OCI-LY7 (cell line): ENCODE measurements at regions not wholly inside any gene's neighbourhood (a gene's known extent, or its start where the extent isn't known, plus 50 kb on each side); places are given as distances from the start of the nearest gene placed in this dataset.

Experiments used
- BruUV-seq: library from RNA; stranded (reverse); fragments of 400-500 nt; replicated peaks from 2 replicates; lab custom pipeline; 2021; lab: Mats Ljungman, UMichigan
- CTCF ChIA-PET: fragments of 300-600 bp; sonication (Branson Sonifier 250); formaldehyde crosslinking; loops from one replicate; lab custom pipeline; 2022; ENCODE audit warnings: antibody characterized with exemption; ENCODE audit not compliant: unreplicated experiment; lab: Charles Lee
- POLR2A ChIA-PET: fragments of 300-600 bp; sonication (Branson Sonifier 250); formaldehyde crosslinking; loops from one replicate; lab custom pipeline; 2022; ENCODE audit warnings: antibody characterized with exemption; lab: Charles Lee
- DNase-seq: peaks from one replicate; pipeline ENCODE4 v3.0.0-alpha.2; 2015; ENCODE audit warnings: low spot score
- H2AFZ ChIP-seq: fragments of 200-600 bp; sonication (generic), shearing (Covaris generic); 2 replicates; pipeline ENCODE4 v1.6.1; 2014; ENCODE audit warnings: mild to moderate bottlenecking, antibody characterized with exemption, low read length, moderate library complexity
- H3K27ac ChIP-seq: fragments of 200-600 bp; sonication (generic); 2 replicates; pipeline ENCODE4 v1.5.1; 2014; ENCODE audit warnings: mixed run types, low read depth, mild to moderate bottlenecking, moderate library complexity, low read length, inconsistent platforms; ENCODE audit not compliant: poor library complexity, severe bottlenecking
- H3K36me3 ChIP-seq: fragments of 200-600 bp; sonication (generic); 2 replicates; pipeline ENCODE4 v1.6.1; 2014; ENCODE audit warnings: mild to moderate bottlenecking, antibody characterized with exemption, low read length, moderate library complexity, mixed read lengths; ENCODE audit not compliant: insufficient read depth
- H3K4me1 ChIP-seq: fragments of 200-600 bp; sonication (generic); 2 replicates; pipeline ENCODE4 v1.5.1; 2014; ENCODE audit warnings: mild to moderate bottlenecking, low read length; ENCODE audit not compliant: insufficient read depth, poor library complexity, severe bottlenecking
- H3K4me2 ChIP-seq: fragments of 200-600 bp; sonication (generic); 2 replicates; pipeline ENCODE4 v1.6.1; 2014; ENCODE audit warnings: mild to moderate bottlenecking, low read length
- H3K4me3 ChIP-seq: fragments of 200-600 bp; sonication (generic); 2 replicates; pipeline ENCODE4 v1.5.1; 2014; ENCODE audit warnings: mild to moderate bottlenecking, low read depth, low read length; ENCODE audit not compliant: poor library complexity, severe bottlenecking
- H3K79me2 ChIP-seq: fragments of 200-600 bp; sonication (generic); 2 replicates; pipeline ENCODE4 v1.6.1; 2016; ENCODE audit warnings: low read depth, mild to moderate bottlenecking, low read length, moderate library complexity, mixed read lengths; ENCODE audit not compliant: insufficient read depth
- H3K9me2 ChIP-seq: fragments of 200-600 bp; sonication (generic); 2 replicates; pipeline ENCODE4 v1.6.1; 2016; ENCODE audit warnings: mild to moderate bottlenecking, low read length, mixed read lengths; ENCODE audit not compliant: insufficient read depth
- H3K9me3 ChIP-seq: fragments of 200-600 bp; sonication (generic); 2 replicates; pipeline ENCODE4 v1.6.1; 2014; ENCODE audit warnings: mild to moderate bottlenecking, mixed run types, low read length, mixed read lengths
- H4K20me1 ChIP-seq: fragments of 200-600 bp; sonication (generic); 2 replicates; pipeline ENCODE4 v1.6.1; 2014; ENCODE audit warnings: mild to moderate bottlenecking, antibody characterized with exemption, low read length, moderate library complexity, mixed read lengths; ENCODE audit not compliant: insufficient read depth
- CTCF ChIP-seq: fragments of 200-600 bp; sonication (generic); conservative IDR thresholded peaks from 2 replicates; pipeline ENCODE4 v1.5.1; 2014; ENCODE audit warnings: mild to moderate bottlenecking, antibody characterized with exemption, low read length, moderate library complexity, mixed read lengths
- EZH2phosphoT487 ChIP-seq: fragments of 200-600 bp; sonication (generic); IDR thresholded peaks from 2 replicates; pipeline ENCODE4 v1.6.1; 2018; ENCODE audit warnings: low read depth, borderline replicate concordance, mild to moderate bottlenecking, mixed run types, antibody characterized with exemption, low read length, moderate library complexity, mixed read lengths
- intact Hi-C: fragments of 100-400 bp; cut with micrococcal nuclease; formaldehyde crosslinking; loops from one replicate; pipeline ENCODE4 v1.10.0; 2022; ENCODE audit not compliant: unreplicated experiment

DNA sequence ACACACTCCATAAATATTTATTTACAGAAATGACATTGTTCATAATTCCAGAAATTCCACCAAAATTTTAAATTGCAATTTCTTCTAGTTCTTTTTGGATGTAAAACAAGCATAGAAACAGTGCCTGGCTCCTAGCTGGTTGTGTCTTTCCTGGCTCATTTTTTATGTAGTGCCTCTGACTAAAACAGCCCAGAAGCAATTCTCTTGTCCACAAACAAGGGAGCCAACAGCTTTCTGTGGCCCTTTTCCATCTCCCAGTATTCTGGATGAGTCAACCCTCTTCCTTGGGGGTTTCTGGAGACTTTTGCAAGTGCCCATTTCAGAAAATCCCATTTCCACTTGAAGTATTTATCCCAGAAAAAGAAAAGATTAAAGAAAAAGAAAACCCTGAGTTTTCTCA, 141.4 kb downstream of the PHLDA1 start:
- H2AFZ ChIP-seq = no peak overlapping the region
- H3K9me2 ChIP-seq = no peaks in the 10 kb centered on the region
- intact Hi-C loops = no loop called here
- no peaks in the 10 kb centered on the region for H3K9me3 ChIP-seq
- no peak overlapping the region for H3K4me3 ChIP-seq
- H4K20me1 ChIP-seq = no peaks in the 10 kb centered on the region
- no peaks in the 10 kb centered on the region for H3K79me2 ChIP-seq
- no peak for DNase-seq
- CTCF ChIA-PET = no interaction called here
- BruUV-seq = no TSS peak
- POLR2A ChIA-PET = interaction anchor here (1.1 kb wide), 1 partner anchor 28 kb away, joined by 3 read pairs; no protein-coding TSS in a partner anchor
- no peak overlapping the region for H3K27ac ChIP-seq
- H3K36me3 ChIP-seq = no peaks in the 10 kb centered on the region
- no peak for TF ChIP-seq CTCF
- no peak for TF ChIP-seq EZH2phosphoT487
- no peak overlapping the region for H3K4me2 ChIP-seq
- no peaks in the 10 kb centered on the region for H3K4me1 ChIP-seq

GRCh38 chr12:75888874-75889613, 142.5 kb downstream of the PHLDA1 start:
- no peak overlapping the region for H3K27ac ChIP-seq
- BruUV-seq = no TSS peak
- no peaks in the 10 kb centered on the region for H3K36me3 ChIP-seq
- no peak for DNase-seq
- H3K4me3 ChIP-seq = no peak overlapping the region
- intact Hi-C loops = no loop called here
- no peak overlapping the region for H2AFZ ChIP-seq
- ChIA-PET POLR2A (interaction anchor here (0.7 to 1.7 kb wide), 4 partner anchors 15 to 225 kb away, joined by 3 to 4 read pairs (median 3); no protein-coding TSS in a partner anchor), CTCF (no interaction called here)
- TF ChIP-seq CTCF (no peak), EZH2phosphoT487 (no peak)
- H3K9me3 ChIP-seq = no peaks in the 10 kb centered on the region
- H3K79me2 ChIP-seq = no peaks in the 10 kb centered on the region
- H3K4me1 ChIP-seq = no peaks in the 10 kb centered on the region
- no peaks in the 10 kb centered on the region for H4K20me1 ChIP-seq
- no peak overlapping the region for H3K4me2 ChIP-seq
- no peaks in the 10 kb centered on the region for H3K9me2 ChIP-seq

- H3K27ac ChIP-seq = no peak overlapping the region
- H3K79me2 ChIP-seq = no peaks in the 10 kb centered on the region
- no peaks in the 10 kb centered on the region for H3K9me3 ChIP-seq
- no peaks in the 10 kb centered on the region for H3K4me1 ChIP-seq
- no peaks in the 10 kb centered on the region for H4K20me1 ChIP-seq
- no peaks in the 10 kb centered on the region for H3K9me2 ChIP-seq
- BruUV-seq = no TSS peak
- CTCF ChIA-PET = no interaction called here
- intact Hi-C loops = no loop called here
- no peak for DNase-seq
- H3K4me2 ChIP-seq = no peak overlapping the region
- POLR2A ChIA-PET = interaction anchor here (0.5 to 1.7 kb wide), 3 partner anchors 29 to 258 kb away, joined by 3 to 4 read pairs (median 3); no protein-coding TSS in a partner anchor
- H3K4me3 ChIP-seq = no peak overlapping the region
- TF ChIP-seq CTCF (no peak), EZH2phosphoT487 (no peak)
- no peaks in the 10 kb centered on the region for H3K36me3 ChIP-seq
- H2AFZ ChIP-seq = no peak overlapping the region
Observed at GRCh38 chr12:75888399-75888798, 143.2 kb downstream of the PHLDA1 start.
